IPS-15b (cell line): ENCODE measurements at regions not wholly inside any gene's neighbourhood (a gene's known extent, or its start where the extent isn't known, plus 50 kb on each side); places are given as distances from the start of the nearest gene placed in this dataset.

Experiments
- H3K27me3 ChIP-seq: one replicate; pipeline ENCODE4 v1.6.1; 2013; ENCODE audit warnings: low read length; ENCODE audit not compliant: control insufficient read depth, insufficient read depth
- H3K36me3 ChIP-seq: one replicate; pipeline ENCODE4 v1.6.1; 2013; ENCODE audit warnings: low read length; ENCODE audit not compliant: control insufficient read depth, insufficient read depth
- H3K4me1 ChIP-seq: one replicate; pipeline ENCODE4 v1.6.1; 2013; ENCODE audit warnings: mild to moderate bottlenecking, low read length; ENCODE audit not compliant: control insufficient read depth, insufficient read depth
- H3K4me3 ChIP-seq: one replicate; pipeline ENCODE4 v1.5.1; 2013; ENCODE audit warnings: low read depth, low read length
- H3K9ac ChIP-seq: one replicate; pipeline ENCODE4 v1.6.1; 2013; ENCODE audit warnings: low read depth, mild to moderate bottlenecking, low read length
- H3K9me3 ChIP-seq: one replicate; pipeline ENCODE4 v1.6.1; 2013; ENCODE audit warnings: mild to moderate bottlenecking, low read length; ENCODE audit not compliant: control insufficient read depth, insufficient read depth

DNA sequence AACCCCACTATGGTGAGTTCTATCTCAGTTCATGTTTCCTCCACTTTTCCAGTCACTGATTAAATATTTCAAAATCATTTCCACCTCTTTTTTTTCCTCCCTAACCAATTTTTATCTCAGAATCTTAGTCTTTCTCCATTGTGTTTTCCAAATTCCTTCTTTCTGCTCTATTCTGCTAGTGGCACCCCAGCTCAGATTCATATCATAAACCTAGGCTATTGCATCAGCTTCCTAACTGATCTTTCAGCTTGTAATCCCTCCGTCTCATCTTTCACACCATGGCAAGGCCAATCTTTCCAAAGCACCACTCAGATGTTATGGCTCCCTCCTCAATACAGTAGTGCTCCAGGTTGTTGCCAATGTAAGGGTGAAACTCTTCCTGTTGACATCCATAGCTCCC, 631.9 kb downstream of the PLPP3 start:
- Histone ChIP-seq H3K4me3 (no peak overlapping the region), H3K27me3 (no peaks in the 10 kb centered on the region), H3K4me1 (no peaks in the 10 kb centered on the region), H3K9me3 (no peaks in the 10 kb centered on the region), H3K36me3 (no peaks in the 10 kb centered on the region), H3K9ac (no peak overlapping the region)

DNA sequence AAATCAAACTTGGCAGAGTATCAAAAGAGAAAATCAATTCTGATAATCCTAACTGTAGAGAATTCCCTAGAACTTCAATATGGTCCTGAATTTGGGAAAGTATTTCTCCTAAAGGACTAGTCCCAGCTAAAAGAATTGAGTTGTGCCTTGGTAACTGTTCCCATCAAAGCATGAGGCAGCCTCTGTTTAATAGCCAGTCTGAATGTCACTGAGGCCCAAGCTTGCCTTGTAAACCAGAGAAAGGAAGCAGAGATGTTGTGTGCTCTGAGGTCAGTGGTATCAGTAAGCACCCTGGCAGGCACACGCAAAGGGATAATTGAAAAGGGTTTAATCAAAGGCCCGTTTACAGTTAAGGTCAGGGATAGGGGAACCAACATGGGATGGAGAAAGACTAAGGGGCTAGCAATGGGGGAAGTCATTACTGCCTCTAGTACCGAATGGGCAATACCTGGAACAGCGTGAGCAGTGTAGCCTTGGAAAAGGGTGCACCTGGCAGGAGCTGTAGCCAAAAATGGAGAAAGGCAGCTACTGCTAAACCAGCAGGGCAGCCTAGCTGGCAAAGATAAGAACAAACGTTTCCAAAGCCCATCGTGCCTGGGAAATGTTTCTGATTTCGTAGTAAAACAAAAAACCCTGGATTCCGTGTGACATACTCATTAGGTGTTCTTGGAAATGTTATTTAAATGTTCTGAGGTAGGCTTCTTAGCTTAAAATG, 635.5 kb downstream of the PLPP3 start:
- H3K9me3 ChIP-seq = no peaks in the 10 kb centered on the region
- no peaks in the 10 kb centered on the region for H3K36me3 ChIP-seq
- H3K9ac ChIP-seq = no peak overlapping the region
- no peak overlapping the region for H3K4me3 ChIP-seq
- no peaks in the 10 kb centered on the region for H3K27me3 ChIP-seq
- H3K4me1 ChIP-seq = no peaks in the 10 kb centered on the region

DNA sequence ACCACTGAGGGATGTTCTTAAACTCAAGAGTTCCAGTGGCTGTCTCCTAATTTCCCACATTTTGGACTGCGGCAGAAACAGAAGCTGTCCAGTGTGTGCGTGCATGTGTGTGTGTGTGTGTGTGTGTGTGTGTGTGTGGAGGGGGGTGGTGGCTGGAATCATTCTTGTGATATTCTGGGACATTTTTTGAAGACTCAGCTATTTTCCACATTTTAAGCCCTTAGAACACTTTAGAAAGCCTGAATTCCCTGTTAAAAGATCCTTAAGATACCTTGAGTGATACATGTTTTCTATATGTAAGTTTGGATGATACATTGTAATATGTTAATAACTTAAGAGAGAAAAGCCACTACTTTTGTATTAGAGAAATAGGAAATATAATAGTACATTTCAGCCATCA, 636.4 kb downstream of the PLPP3 start:
- Histone ChIP-seq H3K9ac (no peak overlapping the region), H3K4me3 (no peak overlapping the region), H3K36me3 (no peaks in the 10 kb centered on the region), H3K27me3 (no peaks in the 10 kb centered on the region), H3K9me3 (no peaks in the 10 kb centered on the region), H3K4me1 (no peaks in the 10 kb centered on the region)

DNA sequence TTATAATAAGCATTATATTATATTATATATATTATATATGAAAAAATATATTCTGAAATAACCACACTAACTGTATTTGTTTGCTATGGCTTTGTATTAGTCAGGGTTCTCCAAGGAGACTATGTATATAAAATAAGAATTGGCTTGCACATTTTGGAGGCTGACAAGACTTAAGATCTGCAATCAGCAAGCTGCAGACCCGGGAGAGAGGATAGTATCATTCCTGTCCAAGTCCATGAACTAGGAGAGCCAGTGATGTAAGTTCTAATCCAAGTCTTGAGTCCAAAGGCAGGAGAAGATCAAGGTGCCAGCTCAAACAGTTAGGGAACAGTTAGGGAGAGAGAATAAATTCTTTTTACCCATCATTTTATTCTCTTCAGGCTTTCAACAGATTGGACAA, 639.5 kb downstream of the PLPP3 start:
- Histone ChIP-seq H3K4me3 (no peak overlapping the region), H3K9ac (no peak overlapping the region), H3K4me1 (no peaks in the 10 kb centered on the region), H3K36me3 (no peaks in the 10 kb centered on the region), H3K9me3 (no peaks in the 10 kb centered on the region), H3K27me3 (no peaks in the 10 kb centered on the region)

DNA sequence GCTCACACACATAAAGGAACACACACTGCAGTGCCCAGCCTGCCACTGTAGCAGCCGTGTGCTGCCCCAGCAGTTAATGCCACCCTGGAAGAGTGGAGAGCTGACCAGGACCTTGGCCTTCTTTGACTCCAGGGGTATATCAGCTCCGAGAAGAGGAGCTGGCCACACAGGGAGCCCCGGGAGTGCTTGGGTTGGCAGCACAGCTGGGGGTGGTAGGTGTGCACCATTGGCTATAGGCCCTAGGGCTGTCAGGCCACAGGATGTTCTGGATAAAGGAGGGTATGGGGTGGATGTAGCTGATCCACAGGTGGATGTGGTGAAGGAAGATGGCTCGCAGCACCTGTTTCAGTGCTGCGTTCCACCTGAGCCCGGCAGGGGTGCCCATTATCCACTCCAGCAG, 640.5 kb downstream of the PLPP3 start:
- H3K9ac ChIP-seq = no peak overlapping the region
- H3K4me3 ChIP-seq = no peak overlapping the region
- no peaks in the 10 kb centered on the region for H3K27me3 ChIP-seq
- H3K9me3 ChIP-seq = no peaks in the 10 kb centered on the region
- no peaks in the 10 kb centered on the region for H3K4me1 ChIP-seq
- H3K36me3 ChIP-seq = no peaks in the 10 kb centered on the region

DNA sequence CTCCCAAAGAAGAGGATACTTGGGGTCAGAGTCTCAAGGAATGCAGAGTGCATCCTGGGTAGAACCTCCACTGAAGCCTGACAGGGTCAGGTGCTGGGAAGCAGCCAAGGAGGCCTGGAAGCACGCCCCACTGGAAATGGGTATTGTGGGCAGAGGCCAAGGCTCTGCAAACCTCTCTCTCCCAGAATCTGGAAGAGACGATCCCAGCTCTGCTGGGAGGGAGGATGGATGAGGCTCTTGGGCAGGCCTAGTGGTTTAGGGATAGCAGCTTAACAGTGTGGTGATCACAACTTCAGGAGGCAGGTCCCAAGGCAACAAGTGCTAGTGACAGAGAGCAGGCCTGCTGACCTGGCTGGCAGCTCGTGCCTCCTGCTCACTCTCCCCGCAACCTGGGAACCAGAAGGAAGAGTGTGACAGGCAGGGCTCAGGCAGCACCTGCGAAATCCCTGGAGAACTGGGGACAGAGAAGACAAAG, 641.0 kb downstream of the PLPP3 start:
- no peaks in the 10 kb centered on the region for H3K9me3 ChIP-seq
- no peaks in the 10 kb centered on the region for H3K4me1 ChIP-seq
- H3K9ac ChIP-seq = no peak overlapping the region
- H3K4me3 ChIP-seq = no peak overlapping the region
- no peaks in the 10 kb centered on the region for H3K36me3 ChIP-seq
- no peaks in the 10 kb centered on the region for H3K27me3 ChIP-seq

DNA sequence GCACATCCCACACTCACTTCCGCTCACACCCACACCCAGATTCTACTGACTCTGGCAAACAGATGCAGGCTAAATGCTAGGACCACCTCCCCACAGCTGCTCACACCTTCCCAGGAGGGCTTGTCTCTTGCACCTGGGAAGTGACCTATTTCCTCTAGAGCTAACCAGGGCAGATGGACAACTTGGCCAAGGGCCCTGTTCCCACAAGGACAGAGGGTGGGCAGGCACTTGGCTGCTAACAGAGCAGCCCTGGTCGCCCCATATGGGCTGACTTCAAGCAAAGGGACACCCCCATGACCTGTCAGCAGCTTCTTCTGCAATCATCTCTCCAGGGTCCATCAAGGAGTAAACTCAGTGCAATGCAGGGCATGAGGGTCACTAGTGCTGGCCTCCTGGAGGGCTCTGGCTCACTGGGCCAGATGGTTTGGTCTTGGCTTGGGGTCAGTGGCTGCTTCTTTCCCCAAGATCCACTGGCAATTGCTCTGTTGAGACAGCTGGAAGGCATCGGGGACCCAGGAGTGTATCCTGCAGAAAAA, 641.5 kb downstream of the PLPP3 start:
- H3K9ac ChIP-seq = no peak overlapping the region
- no peaks in the 10 kb centered on the region for H3K9me3 ChIP-seq
- no peaks in the 10 kb centered on the region for H3K4me1 ChIP-seq
- H3K36me3 ChIP-seq = no peaks in the 10 kb centered on the region
- no peak overlapping the region for H3K4me3 ChIP-seq
- H3K27me3 ChIP-seq = no peaks in the 10 kb centered on the region

DNA sequence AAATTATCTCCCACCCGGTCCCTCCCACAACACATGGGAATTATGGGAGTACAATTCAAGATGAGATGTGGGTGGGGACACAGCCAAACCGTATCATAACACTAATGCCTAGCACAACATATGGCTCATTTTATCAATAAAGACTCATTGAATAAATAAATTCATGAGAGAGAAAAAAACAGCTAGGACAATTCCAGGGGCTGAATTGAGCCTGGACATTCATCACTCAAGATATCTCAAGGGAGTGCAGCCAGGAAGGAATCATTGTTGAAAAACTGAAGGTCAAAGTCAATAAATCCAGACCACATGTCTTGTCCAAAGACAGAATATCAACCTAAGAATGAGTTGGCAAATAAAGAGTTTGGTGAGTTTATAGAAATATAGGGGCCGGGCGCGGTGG, 644.1 kb downstream of the PLPP3 start:
- no peaks in the 10 kb centered on the region for H3K36me3 ChIP-seq
- H3K4me1 ChIP-seq = no peaks in the 10 kb centered on the region
- H3K9ac ChIP-seq = no peak overlapping the region
- no peaks in the 10 kb centered on the region for H3K9me3 ChIP-seq
- no peaks in the 10 kb centered on the region for H3K27me3 ChIP-seq
- H3K4me3 ChIP-seq = no peak overlapping the region

DNA sequence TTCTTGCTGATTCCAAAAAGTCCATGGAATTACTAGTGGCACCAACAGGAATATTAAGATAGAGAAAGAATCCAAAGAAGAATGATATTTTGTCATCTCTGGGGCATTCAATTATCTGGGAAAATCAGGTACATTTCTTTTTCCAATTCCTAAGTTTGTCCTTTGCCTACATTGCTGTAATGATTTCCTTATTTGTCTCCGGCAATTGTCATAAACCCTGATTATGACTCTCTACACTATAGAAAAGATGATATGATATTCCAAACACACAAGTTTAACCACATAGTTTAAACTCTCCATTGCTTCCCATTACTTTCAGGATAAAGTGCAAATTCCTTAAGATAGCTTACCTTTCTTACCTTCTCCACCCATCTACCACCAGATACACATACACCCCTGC, 647.0 kb downstream of the PLPP3 start:
- no peaks in the 10 kb centered on the region for H3K9me3 ChIP-seq
- no peaks in the 10 kb centered on the region for H3K27me3 ChIP-seq

DNA sequence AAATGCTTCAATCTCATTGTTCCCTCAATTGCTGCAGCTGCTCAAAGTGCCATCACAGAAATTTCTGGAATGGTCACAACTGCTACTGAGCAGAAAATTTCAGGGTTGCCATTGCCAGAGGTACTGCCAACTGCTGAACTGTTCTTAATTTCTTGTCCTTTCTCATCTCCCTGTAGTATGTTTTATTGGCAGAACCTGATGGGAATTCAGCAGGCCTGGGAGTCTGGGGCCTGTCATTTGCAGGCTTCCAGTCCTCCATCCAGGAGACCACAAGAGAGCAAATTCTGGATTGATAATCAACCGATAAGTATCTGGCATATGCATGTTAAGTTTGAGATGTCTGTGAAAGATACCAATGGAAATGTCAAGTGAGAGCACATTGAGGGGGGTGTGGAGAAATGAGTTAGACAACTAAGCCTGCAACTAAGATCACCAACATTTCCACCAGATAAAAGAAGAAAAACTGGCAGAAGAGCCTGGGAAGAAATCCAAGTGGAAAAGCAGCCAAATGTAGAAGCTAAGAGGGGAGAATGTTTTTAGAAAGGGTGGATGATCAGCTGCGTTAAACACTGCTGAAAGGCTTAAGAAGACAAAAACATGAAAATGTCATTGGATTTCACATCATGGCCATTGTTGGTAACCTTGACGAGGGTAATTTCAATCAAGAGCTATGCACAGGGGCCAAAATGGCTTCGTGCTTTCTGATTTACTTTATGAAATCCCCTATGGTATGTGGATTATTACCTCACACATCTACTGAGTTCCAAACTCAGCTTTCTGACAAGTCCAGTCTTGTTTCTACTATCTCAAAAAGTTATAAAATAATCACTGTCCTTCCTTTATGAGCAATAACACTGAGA, 648.1 kb downstream of the PLPP3 start:
- H3K9ac ChIP-seq = no peak overlapping the region
- no peaks in the 10 kb centered on the region for H3K9me3 ChIP-seq
- no peaks in the 10 kb centered on the region for H3K4me1 ChIP-seq
- H3K4me3 ChIP-seq = no peak overlapping the region
- H3K27me3 ChIP-seq = no peaks in the 10 kb centered on the region
- H3K36me3 ChIP-seq = no peaks in the 10 kb centered on the region

More for the DNA sequence above, 647.0 kb downstream of the PLPP3 start:
- Histone ChIP-seq H3K4me3 (no peak overlapping the region), H3K4me1 (no peaks in the 10 kb centered on the region), H3K9ac (no peak overlapping the region), H3K36me3 (no peaks in the 10 kb centered on the region)

DNA sequence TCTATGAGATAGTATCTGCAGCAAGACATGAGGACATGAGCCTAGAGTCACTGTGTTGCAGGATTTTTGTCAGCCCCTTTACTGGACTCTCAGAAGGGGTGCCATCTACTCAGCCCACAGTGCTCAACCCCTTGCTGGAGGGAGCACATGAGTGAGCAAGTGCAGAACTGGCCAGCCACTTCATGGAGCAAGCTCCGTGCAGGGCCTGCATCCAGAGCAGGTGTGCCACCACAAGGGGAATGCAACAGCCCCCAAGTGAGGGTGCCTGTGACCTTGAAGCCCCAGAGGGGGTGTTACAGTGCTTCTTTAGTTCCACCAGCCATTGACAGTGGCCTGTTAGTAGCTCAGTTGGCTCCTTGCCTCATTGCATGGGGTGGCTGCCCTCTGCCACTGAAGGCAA, 649.7 kb downstream of the PLPP3 start:
- no peak overlapping the region for H3K9ac ChIP-seq
- H3K4me3 ChIP-seq = no peak overlapping the region
- no peaks in the 10 kb centered on the region for H3K36me3 ChIP-seq
- H3K27me3 ChIP-seq = no peaks in the 10 kb centered on the region
- H3K4me1 ChIP-seq = no peaks in the 10 kb centered on the region
- H3K9me3 ChIP-seq = no peaks in the 10 kb centered on the region

DNA sequence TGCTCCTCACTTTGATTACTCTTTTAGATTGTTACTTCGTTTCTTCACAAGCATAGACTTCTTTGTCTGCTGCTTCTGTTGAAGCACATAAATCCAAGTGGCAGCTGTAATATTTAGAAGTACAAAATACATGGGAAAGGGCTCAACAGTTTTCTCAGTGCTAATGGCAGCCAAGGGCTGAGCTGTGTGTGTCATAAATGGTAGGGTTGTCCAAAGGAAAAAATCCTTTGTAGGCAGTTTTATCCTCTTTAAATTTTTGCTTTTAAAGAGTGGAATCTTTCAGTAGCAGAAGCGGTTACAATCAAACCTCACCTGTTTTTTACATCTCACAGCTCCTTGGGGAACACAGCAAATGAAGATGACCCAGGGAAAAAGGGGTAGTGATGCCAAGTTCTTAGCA, 650.8 kb downstream of the PLPP3 start:
- Histone ChIP-seq H3K9me3 (no peaks in the 10 kb centered on the region), H3K9ac (no peak overlapping the region), H3K4me3 (no peak overlapping the region), H3K4me1 (no peaks in the 10 kb centered on the region), H3K36me3 (no peaks in the 10 kb centered on the region), H3K27me3 (no peaks in the 10 kb centered on the region)
